Endothelial cell of umbilical vein (primary cell): ENCODE measurements at regions not wholly inside any gene's neighbourhood (a gene's known extent, or its start where the extent isn't known, plus 50 kb on each side); places are given as distances from the start of the nearest gene placed in this dataset.

Experiments used
- BruUV-seq: library from RNA; stranded (reverse); fragments of 400-500 nt; replicated peaks from 2 replicates; lab custom pipeline; 2021; lab: Mats Ljungman, UMichigan
- CTCF ChIA-PET: fragments of 300-600, 350-600 bp; sonication (Branson Sonifier 250); formaldehyde crosslinking; loops from one replicate; lab custom pipeline; 2021; ENCODE audit warnings: antibody characterized with exemption, inconsistent platforms; lab: Charles Lee
- POLR2A ChIA-PET: fragments of 300-600, 350-600 bp; sonication (Branson Sonifier 250); formaldehyde crosslinking; loops from one replicate; lab custom pipeline; 2021; ENCODE audit warnings: antibody characterized with exemption, inconsistent platforms; lab: Charles Lee
- DNase-seq: peaks from one replicate; pipeline ENCODE4 v3.0.0-alpha.2; 2011; ENCODE audit warnings: low read depth, low spot score
- FAIRE-seq: peaks from 2 replicates; lab custom pipeline; 2011; peaks lifted over from hg19 to GRCh38; lab: Jason Lieb, UNC
- H2AFZ ChIP-seq: 2 replicates; pipeline ENCODE4 v1.6.0; 2012; ENCODE audit warnings: low read depth, low read length, control low read depth, inconsistent platforms
- H3K27ac ChIP-seq: 2 replicates; pipeline ENCODE4 v1.5.1; 2011; ENCODE audit warnings: low read depth, mild to moderate bottlenecking, control low read depth, low read length, moderate library complexity; ENCODE audit not compliant: insufficient read depth
- H3K27me3 ChIP-seq, 2 experiments: 2 replicates each; pipeline versions ENCODE4 v1.6.0 to v1.6.1; 2011; ENCODE audit warnings: low read length in 2 of 2, mixed read lengths in 1 of 2; ENCODE audit not compliant: control insufficient read depth in 2 of 2, insufficient read depth in 2 of 2
- H3K36me3 ChIP-seq, 2 experiments: 2 replicates in 1 of 2; 3 replicates in 1 of 2; pipeline ENCODE4 v1.5.1; 2011; ENCODE audit warnings: low read length in 2 of 2, mild to moderate bottlenecking in 1 of 2, moderate library complexity in 1 of 2; ENCODE audit not compliant: control insufficient read depth in 2 of 2, insufficient read depth in 2 of 2; ENCODE audit errors: extremely low read depth in 1 of 2
- H3K4me1 ChIP-seq: 3 replicates; pipeline ENCODE4 v1.5.1; 2011; ENCODE audit warnings: mild to moderate bottlenecking, low read length; ENCODE audit not compliant: control insufficient read depth, insufficient read depth; ENCODE audit errors: extremely low read depth
- H3K4me2 ChIP-seq: 2 replicates; pipeline ENCODE4 v1.6.1; 2011; ENCODE audit warnings: low read length, control low read depth, mixed read lengths; ENCODE audit not compliant: insufficient read depth
- H3K4me3 ChIP-seq, 3 experiments: fragments of 200-600 bp in 1 of 3; sonication (generic), shearing (Covaris generic) in 1 of 3; replicated peaks in 1 of 3; 2 replicates each; pipeline ENCODE4 v1.5.1; 2011 to 2016; ENCODE audit warnings: control low read depth in 3 of 3, low read length in 3 of 3, mild to moderate bottlenecking in 2 of 3, inconsistent platforms in 1 of 3, low read depth in 1 of 3, moderate library complexity in 1 of 3; ENCODE audit not compliant: insufficient read depth in 1 of 3
- H3K79me2 ChIP-seq: 2 replicates; pipeline ENCODE4 v1.6.0; 2012; ENCODE audit warnings: low read length, inconsistent platforms; ENCODE audit not compliant: control insufficient read depth, insufficient read depth
- H3K9ac ChIP-seq: replicated peaks from 2 replicates; pipeline ENCODE3; 2011; ENCODE audit warnings: low read length, control low read depth; ENCODE audit not compliant: insufficient read depth; ENCODE audit errors: extremely low read depth
- H3K9me1 ChIP-seq: replicated peaks from 3 replicates; pipeline ENCODE4 v1.6.0; 2011; ENCODE audit warnings: mild to moderate bottlenecking, low read length; ENCODE audit not compliant: control insufficient read depth, insufficient read depth; ENCODE audit errors: extremely low read depth
- H3K9me3 ChIP-seq: replicated peaks from 2 replicates; pipeline ENCODE4 v1.5.1; 2012; ENCODE audit warnings: low read length, inconsistent platforms; ENCODE audit not compliant: control insufficient read depth, insufficient read depth
- H4K20me1 ChIP-seq: replicated peaks from 2 replicates; pipeline ENCODE3; 2011; ENCODE audit warnings: mild to moderate bottlenecking, low read length; ENCODE audit not compliant: control insufficient read depth, insufficient read depth; ENCODE audit errors: extremely low read depth
- FOS ChIP-seq: IDR thresholded peaks from 2 replicates; pipeline ENCODE4 v1.6.1; 2011; ENCODE audit warnings: mild to moderate bottlenecking, low read length, moderate library complexity, borderline replicate concordance; ENCODE audit not compliant: insufficient read depth
- GATA2 ChIP-seq: IDR thresholded peaks from 2 replicates; pipeline ENCODE4 v1.7.0; 2011; ENCODE audit warnings: low read depth, mild to moderate bottlenecking, moderate library complexity, mixed read lengths, low read length; ENCODE audit not compliant: insufficient read length, insufficient read depth
- JUN ChIP-seq: IDR thresholded peaks from 2 replicates; pipeline ENCODE4 v1.6.1; 2011; ENCODE audit warnings: borderline replicate concordance, low read depth; ENCODE audit not compliant: insufficient read length, insufficient read depth
- MAX ChIP-seq: IDR thresholded peaks from 2 replicates; pipeline ENCODE4 v1.6.1; 2011; ENCODE audit not compliant: insufficient read depth, insufficient read length
- MYC ChIP-seq: IDR thresholded peaks from one replicate; pipeline ENCODE4 v1.6.1; 2011; ENCODE audit warnings: mild to moderate bottlenecking, low read depth, low read length
- POLR2A ChIP-seq: IDR thresholded peaks from 2 replicates; pipeline ENCODE4 v1.6.1; 2012; ENCODE audit warnings: low read depth, mild to moderate bottlenecking, control low read depth, low read length
- dilution Hi-C: fragments of 300-500 bp; cut with MboI; formaldehyde crosslinking; loops from one replicate; pipeline ENCODE4 v1.15.0; 2019; ENCODE audit warnings: low sequenced_read_pairs; ENCODE audit not compliant: extremely low pct_ligation_motif_present
- intact Hi-C: fragments of 100-400 bp; cut with micrococcal nuclease; formaldehyde crosslinking; loops from one replicate; pipeline ENCODE4 v1.10.0; 2022

GRCh38 chr4:23068287-23068686, 375.6 kb downstream of the GBA3 start:
- Histone ChIP-seq H3K79me2 (no peaks in the 10 kb centered on the region), H3K27me3 (no peaks in the 10 kb centered on the region), H3K4me2 (no peak overlapping the region), H2AFZ (no peak overlapping the region), H4K20me1 (no peaks in the 10 kb centered on the region), H3K4me1 (no peaks in the 10 kb centered on the region), H3K9me3 (peaks cover 2% of the 10 kb centered on the region), H3K27ac (no peak overlapping the region), H3K9ac (no peak overlapping the region), H3K9me1 (no peaks in the 10 kb centered on the region), H3K4me3 (no peak overlapping the region), H3K36me3 (no peaks in the 10 kb centered on the region)
- FAIRE-seq (no peak), DNase-seq (no peak)
- dilution Hi-C loops (no loop called here), intact Hi-C loops (no loop called here)
- TF ChIP-seq POLR2A (no peak), JUN (no peak), MYC (no peak), MAX (no peak), FOS (no peak), GATA2 (no peak)
- ChIA-PET POLR2A (no interaction called here), CTCF (no interaction called here)
- BruUV-seq: no TSS peak

GRCh38 chr4:23062188-23062587, 369.5 kb downstream of the GBA3 start:
- dilution Hi-C loops: no loop called here
- H3K9me3 ChIP-seq: peaks cover 7% of the 10 kb centered on the region
- ChIA-PET POLR2A (no interaction called here), CTCF (no interaction called here)
- no peaks in the 10 kb centered on the region for H4K20me1 ChIP-seq
- FAIRE-seq: no peak
- H3K79me2 ChIP-seq: no peaks in the 10 kb centered on the region
- H3K4me2 ChIP-seq: no peak overlapping the region
- no peak for DNase-seq
- no peaks in the 10 kb centered on the region for H3K36me3 ChIP-seq
- H3K9ac ChIP-seq: no peak overlapping the region
- H3K4me1 ChIP-seq: no peaks in the 10 kb centered on the region
- no TSS peak for BruUV-seq
- intact Hi-C loops: no loop called here
- no peak overlapping the region for H3K27ac ChIP-seq
- H3K4me3 ChIP-seq: no peak overlapping the region
- TF ChIP-seq POLR2A: no peak
- H3K9me1 ChIP-seq: no peaks in the 10 kb centered on the region
- no peak overlapping the region for H2AFZ ChIP-seq
- H3K27me3 ChIP-seq: no peaks in the 10 kb centered on the region
